HPDE6-E6E7 (cell line): ENCODE measurements at regions not wholly inside any gene's neighbourhood (a gene's known extent, or its start where the extent isn't known, plus 50 kb on each side); places are given as distances from the start of the nearest gene placed in this dataset.
A peak's percentile ranks its signal among the peaks of the same experiment; 100 is the strongest.

Experiments used
- DNase-seq: peaks from one replicate; pipeline ENCODE4 v3.0.0; 2011; ENCODE audit warnings: missing footprints; ENCODE audit errors: extremely low spot score

DNA sequence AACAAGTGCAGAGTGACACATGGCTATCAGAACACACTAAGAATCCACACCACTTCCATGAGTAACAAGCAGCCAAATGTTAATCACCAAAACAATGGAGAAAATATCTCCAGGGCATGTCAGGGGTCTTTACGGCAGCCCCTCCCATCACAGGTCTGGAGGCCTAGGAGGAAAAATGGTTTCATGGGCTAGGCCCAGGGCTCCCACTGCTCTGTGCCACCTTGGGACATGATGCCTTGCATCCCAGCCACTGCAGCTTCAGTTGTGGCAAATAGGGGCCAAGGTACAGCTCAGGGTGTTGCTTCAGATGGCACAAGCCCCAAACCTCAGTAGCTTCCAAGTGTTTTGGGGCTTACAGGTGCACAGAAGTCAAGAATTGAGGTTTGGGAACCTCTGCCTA is 66.6 kb downstream of the NEURL3 start:
- no peak for DNase-seq

DNA sequence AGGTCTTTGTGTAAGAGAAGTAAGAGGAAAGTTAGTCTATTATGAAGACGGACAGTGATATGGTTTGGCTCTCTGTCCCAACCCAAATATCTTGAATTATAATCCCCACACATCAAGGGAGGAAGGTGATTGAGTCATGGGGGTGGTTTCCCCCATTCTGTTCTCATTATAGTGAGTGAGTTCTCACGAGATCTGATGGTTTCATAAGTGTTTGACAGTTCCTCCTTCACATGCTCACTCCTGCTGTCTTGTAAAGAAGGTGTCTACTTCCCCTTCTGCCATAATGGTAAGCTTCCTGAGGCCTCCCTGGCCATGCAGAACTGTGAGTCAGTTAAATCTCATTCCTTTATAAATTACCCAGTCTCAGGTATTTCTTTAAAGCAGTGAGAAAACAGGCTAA is 67.6 kb downstream of the NEURL3 start:
- DNase-seq: no peak

DNA sequence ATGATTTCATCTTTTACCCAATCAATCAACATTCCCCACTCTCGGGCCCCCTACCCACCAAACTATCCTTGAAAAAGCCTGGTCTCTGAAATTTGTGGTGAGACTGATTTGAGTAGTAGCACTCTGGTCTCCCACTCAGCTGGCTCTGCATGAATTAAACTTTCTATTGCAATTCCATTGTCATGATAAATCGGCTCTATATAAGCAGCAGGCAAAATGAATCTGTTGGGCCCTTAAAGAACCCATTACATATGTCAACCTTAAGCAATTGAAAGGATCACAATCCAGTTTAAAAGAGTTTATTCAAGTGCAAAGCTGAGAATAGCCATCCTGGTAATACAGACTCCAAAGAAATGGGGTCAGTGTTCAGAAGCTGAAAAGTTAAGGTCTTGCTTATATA is 68.2 kb downstream of the NEURL3 start:
- no peak for DNase-seq

GRCh38 chr2:96436416-96436815 is 68.7 kb downstream of the NEURL3 start:
- DNase-seq: no peak

DNA sequence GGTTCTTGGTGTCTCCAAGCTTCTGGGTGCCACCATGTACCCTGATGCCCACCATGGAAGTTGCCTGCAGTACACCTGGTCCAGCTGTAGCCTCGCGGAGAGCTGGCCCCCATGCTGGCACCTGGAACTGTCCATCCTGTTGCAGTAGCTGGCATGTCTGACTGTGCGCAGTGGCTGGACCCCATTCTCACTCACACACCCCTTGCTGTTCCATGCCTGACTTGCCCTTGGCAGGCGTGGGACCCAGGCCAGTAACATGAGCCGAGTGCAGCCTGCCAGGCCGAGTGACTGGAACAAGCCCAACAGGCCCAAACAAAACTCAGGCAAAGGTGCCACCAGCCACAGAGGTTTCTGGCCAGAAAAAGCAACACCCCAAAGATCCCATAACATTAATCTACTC is 73.8 kb downstream of the NEURL3 start:
- no peak for DNase-seq

DNA sequence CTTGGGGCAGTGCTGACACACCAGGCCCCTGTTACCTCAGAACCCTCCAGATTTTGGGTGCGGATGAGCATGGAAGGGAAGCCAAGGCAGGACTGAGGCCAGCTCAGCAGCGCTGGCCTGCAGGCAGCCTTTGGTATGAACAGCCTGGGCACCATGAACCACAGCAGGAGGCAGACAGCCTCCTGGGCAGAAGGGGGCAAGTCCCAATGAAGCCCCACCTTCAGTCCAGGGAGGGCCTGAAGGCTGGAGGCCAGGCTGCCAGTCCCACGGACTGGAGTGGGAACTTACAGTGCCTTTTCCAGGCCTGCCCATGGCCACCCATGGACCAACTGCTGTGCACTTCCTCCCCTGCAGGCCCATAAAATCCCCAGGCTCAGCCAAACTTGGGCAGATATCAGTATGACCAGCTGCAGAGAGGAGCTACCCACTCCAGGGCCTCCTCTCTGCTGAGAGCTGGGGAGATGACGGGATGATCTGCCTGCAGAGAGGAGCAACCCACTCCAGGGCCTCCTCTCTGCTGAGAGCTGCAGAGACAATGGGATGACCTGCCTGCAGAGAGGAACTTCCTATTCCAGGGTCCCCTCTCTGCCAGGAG is 74.7 kb downstream of the NEURL3 start:
- DNase-seq: no peak

- peak; percentile 91 for DNase-seq
These were observed 77.2 kb downstream of the NEURL3 start for GRCh38 chr2:96427917-96428316.

- DNase-seq: no peak
These were observed 78.0 kb downstream of the NEURL3 start for GRCh38 chr2:96427169-96427568.

DNA sequence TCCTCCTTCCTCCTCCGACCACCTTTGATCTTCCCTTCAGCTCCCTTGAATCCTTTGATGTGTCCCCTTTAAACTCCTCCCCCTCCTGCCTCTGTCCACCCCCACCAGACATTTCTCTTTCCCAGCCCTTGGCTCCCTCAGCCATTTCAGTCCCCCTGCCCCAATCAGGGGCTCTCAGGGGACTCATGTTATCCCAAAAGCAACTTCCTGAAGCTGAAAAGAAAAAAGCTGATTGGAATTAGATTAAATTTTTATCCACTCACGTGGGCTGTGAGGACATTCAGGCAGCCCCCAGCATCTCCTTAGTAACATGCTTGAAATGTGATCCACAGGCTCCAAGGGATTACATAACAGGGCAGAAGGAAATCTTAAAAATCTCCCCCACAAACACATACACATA is 81.3 kb downstream of the NEURL3 start:
- DNase-seq: no peak
